OCI-LY7 (cell line): ENCODE measurements at regions not wholly inside any gene's neighbourhood (a gene's known extent, or its start where the extent isn't known, plus 50 kb on each side); places are given as distances from the start of the nearest gene placed in this dataset.

Source experiments
- BruUV-seq: library from RNA; stranded (reverse); fragments of 400-500 nt; replicated peaks from 2 replicates; lab custom pipeline; 2021; lab: Mats Ljungman, UMichigan
- CTCF ChIA-PET: fragments of 300-600 bp; sonication (Branson Sonifier 250); formaldehyde crosslinking; loops from one replicate; lab custom pipeline; 2022; ENCODE audit warnings: antibody characterized with exemption; ENCODE audit not compliant: unreplicated experiment; lab: Charles Lee
- POLR2A ChIA-PET: fragments of 300-600 bp; sonication (Branson Sonifier 250); formaldehyde crosslinking; loops from one replicate; lab custom pipeline; 2022; ENCODE audit warnings: antibody characterized with exemption; lab: Charles Lee
- DNase-seq: peaks from one replicate; pipeline ENCODE4 v3.0.0-alpha.2; 2015; ENCODE audit warnings: low spot score
- H2AFZ ChIP-seq: fragments of 200-600 bp; sonication (generic), shearing (Covaris generic); 2 replicates; pipeline ENCODE4 v1.6.1; 2014; ENCODE audit warnings: mild to moderate bottlenecking, antibody characterized with exemption, low read length, moderate library complexity
- H3K27ac ChIP-seq: fragments of 200-600 bp; sonication (generic); 2 replicates; pipeline ENCODE4 v1.5.1; 2014; ENCODE audit warnings: mixed run types, low read depth, mild to moderate bottlenecking, moderate library complexity, low read length, inconsistent platforms; ENCODE audit not compliant: poor library complexity, severe bottlenecking
- H3K36me3 ChIP-seq: fragments of 200-600 bp; sonication (generic); 2 replicates; pipeline ENCODE4 v1.6.1; 2014; ENCODE audit warnings: mild to moderate bottlenecking, antibody characterized with exemption, low read length, moderate library complexity, mixed read lengths; ENCODE audit not compliant: insufficient read depth
- H3K4me1 ChIP-seq: fragments of 200-600 bp; sonication (generic); 2 replicates; pipeline ENCODE4 v1.5.1; 2014; ENCODE audit warnings: mild to moderate bottlenecking, low read length; ENCODE audit not compliant: insufficient read depth, poor library complexity, severe bottlenecking
- H3K4me2 ChIP-seq: fragments of 200-600 bp; sonication (generic); 2 replicates; pipeline ENCODE4 v1.6.1; 2014; ENCODE audit warnings: mild to moderate bottlenecking, low read length
- H3K4me3 ChIP-seq: fragments of 200-600 bp; sonication (generic); 2 replicates; pipeline ENCODE4 v1.5.1; 2014; ENCODE audit warnings: mild to moderate bottlenecking, low read depth, low read length; ENCODE audit not compliant: poor library complexity, severe bottlenecking
- H3K79me2 ChIP-seq: fragments of 200-600 bp; sonication (generic); 2 replicates; pipeline ENCODE4 v1.6.1; 2016; ENCODE audit warnings: low read depth, mild to moderate bottlenecking, low read length, moderate library complexity, mixed read lengths; ENCODE audit not compliant: insufficient read depth
- H3K9me2 ChIP-seq: fragments of 200-600 bp; sonication (generic); 2 replicates; pipeline ENCODE4 v1.6.1; 2016; ENCODE audit warnings: mild to moderate bottlenecking, low read length, mixed read lengths; ENCODE audit not compliant: insufficient read depth
- H3K9me3 ChIP-seq: fragments of 200-600 bp; sonication (generic); 2 replicates; pipeline ENCODE4 v1.6.1; 2014; ENCODE audit warnings: mild to moderate bottlenecking, mixed run types, low read length, mixed read lengths
- H4K20me1 ChIP-seq: fragments of 200-600 bp; sonication (generic); 2 replicates; pipeline ENCODE4 v1.6.1; 2014; ENCODE audit warnings: mild to moderate bottlenecking, antibody characterized with exemption, low read length, moderate library complexity, mixed read lengths; ENCODE audit not compliant: insufficient read depth
- EZH2phosphoT487 ChIP-seq: fragments of 200-600 bp; sonication (generic); IDR thresholded peaks from 2 replicates; pipeline ENCODE4 v1.6.1; 2018; ENCODE audit warnings: low read depth, borderline replicate concordance, mild to moderate bottlenecking, mixed run types, antibody characterized with exemption, low read length, moderate library complexity, mixed read lengths
- intact Hi-C: fragments of 100-400 bp; cut with micrococcal nuclease; formaldehyde crosslinking; loops from one replicate; pipeline ENCODE4 v1.10.0; 2022; ENCODE audit not compliant: unreplicated experiment
- TF ChIP-seq, protein P1 (sequence below): fragments of 200-600 bp; sonication (generic); conservative IDR thresholded peaks from 2 replicates; pipeline ENCODE4 v1.5.1; 2014; ENCODE audit warnings: mild to moderate bottlenecking, antibody characterized with exemption, low read length, moderate library complexity, mixed read lengths

DNA sequence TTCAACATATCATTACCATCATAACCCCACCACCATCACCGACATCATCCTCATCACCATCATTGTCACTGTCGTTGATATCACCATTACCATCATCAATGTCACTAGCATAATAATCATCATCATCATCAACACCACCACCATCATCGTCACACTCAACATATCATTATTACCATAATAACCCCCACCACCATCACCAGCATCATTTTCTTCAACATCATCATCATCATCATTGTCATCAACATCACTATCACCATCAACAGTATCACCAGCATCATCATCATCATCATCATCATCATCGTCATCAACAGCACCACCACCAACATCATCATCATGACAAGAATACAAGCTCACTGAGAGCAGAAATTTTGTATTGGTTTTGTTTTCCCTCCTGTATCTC is 83.8 kb downstream of the MBD3L1 start:
- no TSS peak for BruUV-seq
- H3K4me1 ChIP-seq: no peaks in the 10 kb centered on the region
- no peaks in the 10 kb centered on the region for H3K9me2 ChIP-seq
- POLR2A ChIA-PET: no interaction called here
- intact Hi-C loops: no loop called here
- no peaks in the 10 kb centered on the region for H3K36me3 ChIP-seq
- no peak for TF ChIP-seq EZH2phosphoT487
- TF ChIP-seq, protein P1, sequence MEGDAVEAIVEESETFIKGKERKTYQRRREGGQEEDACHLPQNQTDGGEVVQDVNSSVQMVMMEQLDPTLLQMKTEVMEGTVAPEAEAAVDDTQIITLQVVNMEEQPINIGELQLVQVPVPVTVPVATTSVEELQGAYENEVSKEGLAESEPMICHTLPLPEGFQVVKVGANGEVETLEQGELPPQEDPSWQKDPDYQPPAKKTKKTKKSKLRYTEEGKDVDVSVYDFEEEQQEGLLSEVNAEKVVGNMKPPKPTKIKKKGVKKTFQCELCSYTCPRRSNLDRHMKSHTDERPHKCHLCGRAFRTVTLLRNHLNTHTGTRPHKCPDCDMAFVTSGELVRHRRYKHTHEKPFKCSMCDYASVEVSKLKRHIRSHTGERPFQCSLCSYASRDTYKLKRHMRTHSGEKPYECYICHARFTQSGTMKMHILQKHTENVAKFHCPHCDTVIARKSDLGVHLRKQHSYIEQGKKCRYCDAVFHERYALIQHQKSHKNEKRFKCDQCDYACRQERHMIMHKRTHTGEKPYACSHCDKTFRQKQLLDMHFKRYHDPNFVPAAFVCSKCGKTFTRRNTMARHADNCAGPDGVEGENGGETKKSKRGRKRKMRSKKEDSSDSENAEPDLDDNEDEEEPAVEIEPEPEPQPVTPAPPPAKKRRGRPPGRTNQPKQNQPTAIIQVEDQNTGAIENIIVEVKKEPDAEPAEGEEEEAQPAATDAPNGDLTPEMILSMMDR: no peak
- no peaks in the 10 kb centered on the region for H3K79me2 ChIP-seq
- no peak for DNase-seq
- no peak overlapping the region for H3K4me2 ChIP-seq
- no peak overlapping the region for H3K27ac ChIP-seq
- no peaks in the 10 kb centered on the region for H3K9me3 ChIP-seq
- no peaks in the 10 kb centered on the region for H4K20me1 ChIP-seq
- CTCF ChIA-PET: no interaction called here
- no peak overlapping the region for H3K4me3 ChIP-seq
- no peak overlapping the region for H2AFZ ChIP-seq

DNA sequence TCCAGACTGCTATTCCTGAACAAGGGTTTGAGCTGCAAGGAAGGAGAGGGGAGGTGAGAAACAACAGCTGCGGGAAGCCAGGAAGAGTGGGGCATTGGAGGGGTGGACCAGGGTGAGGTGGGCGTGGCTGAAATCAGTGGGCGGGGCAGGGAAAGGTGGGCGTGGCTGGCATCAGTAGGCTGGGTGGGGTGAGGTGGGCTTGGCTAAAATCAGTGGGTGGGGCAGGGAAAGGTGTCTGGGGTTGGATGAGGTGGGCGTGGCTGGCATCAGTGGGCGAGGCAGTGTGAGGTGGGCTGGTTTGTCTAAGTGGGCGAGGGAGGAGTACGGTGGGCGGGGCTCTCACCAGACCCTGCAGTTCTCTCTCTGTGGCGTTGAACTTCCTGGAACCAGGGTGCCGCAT is 87.6 kb downstream of the MUC16 start:
- Histone ChIP-seq H3K9me3 (no peaks in the 10 kb centered on the region), H3K79me2 (no peaks in the 10 kb centered on the region), H3K36me3 (no peaks in the 10 kb centered on the region), H2AFZ (no peak overlapping the region), H3K9me2 (no peaks in the 10 kb centered on the region), H3K27ac (no peak overlapping the region), H4K20me1 (no peaks in the 10 kb centered on the region), H3K4me1 (no peaks in the 10 kb centered on the region), H3K4me3 (no peak overlapping the region), H3K4me2 (no peak overlapping the region)
- TF ChIP-seq, protein P1: no peak
- no peak for TF ChIP-seq EZH2phosphoT487
- POLR2A ChIA-PET: no interaction called here
- intact Hi-C loops: no loop called here
- BruUV-seq: no TSS peak
- DNase-seq: no peak
- CTCF ChIA-PET: no interaction called here

DNA sequence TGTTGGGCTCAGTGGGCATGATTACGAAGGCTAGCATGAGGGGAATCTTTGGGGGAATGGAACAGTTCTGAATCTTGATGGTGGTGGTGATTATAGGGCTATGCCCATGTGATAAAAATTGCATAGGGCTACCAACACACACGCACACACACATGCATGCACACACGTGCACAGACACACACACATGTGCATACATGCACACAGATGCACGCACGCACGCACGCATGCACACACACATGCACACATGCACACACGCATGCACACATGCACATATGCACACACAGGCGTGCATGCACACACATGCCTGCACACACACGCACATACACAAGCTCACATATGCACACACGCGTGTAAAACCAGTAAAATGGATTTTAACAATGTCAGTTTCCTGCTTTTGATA is 85.9 kb downstream of the MUC16 start:
- POLR2A ChIA-PET: no interaction called here
- H3K9me2 ChIP-seq: no peaks in the 10 kb centered on the region
- H3K27ac ChIP-seq: no peak overlapping the region
- intact Hi-C loops: no loop called here
- H3K9me3 ChIP-seq: no peaks in the 10 kb centered on the region
- TF ChIP-seq, protein P1: no peak
- TF ChIP-seq EZH2phosphoT487: no peak
- no peaks in the 10 kb centered on the region for H3K4me1 ChIP-seq
- H4K20me1 ChIP-seq: no peaks in the 10 kb centered on the region
- no peak overlapping the region for H3K4me2 ChIP-seq
- CTCF ChIA-PET: no interaction called here
- H3K36me3 ChIP-seq: no peaks in the 10 kb centered on the region
- no peaks in the 10 kb centered on the region for H3K79me2 ChIP-seq
- DNase-seq: no peak
- no peak overlapping the region for H3K4me3 ChIP-seq
- BruUV-seq: no TSS peak
- no peak overlapping the region for H2AFZ ChIP-seq
